Astrocyte (in vitro differentiated cells and primary cell): ENCODE measurements at regions not wholly inside any gene's neighbourhood (a gene's known extent, or its start where the extent isn't known, plus 50 kb on each side); places are given as distances from the start of the nearest gene placed in this dataset.

Source experiments
- CTCF ChIP-seq: IDR thresholded peaks from 2 replicates; pipeline ENCODE4 v1.5.1; 2011; ENCODE audit warnings: low read depth, mild to moderate bottlenecking, inconsistent platforms, low read length, moderate library complexity; ENCODE audit not compliant: insufficient read depth
- EZH2 ChIP-seq: IDR thresholded peaks from 2 replicates; pipeline ENCODE4 v1.6.1; 2012; ENCODE audit warnings: mild to moderate bottlenecking, low read length, inconsistent platforms; ENCODE audit not compliant: insufficient read depth

GRCh38 chr10:117933036-117933435 is 113.7 kb downstream of the RAB11FIP2 start:
- TF ChIP-seq CTCF (no peak), EZH2 (no peak)
